Neuronal stem cell (in vitro differentiated cells): ENCODE measurements at regions not wholly inside any gene's neighbourhood (a gene's known extent, or its start where the extent isn't known, plus 50 kb on each side); places are given as distances from the start of the nearest gene placed in this dataset.
A peak's percentile ranks its signal among the peaks of the same experiment; 100 is the strongest.

Source experiments
- DNase-seq: peaks from one replicate; pipeline ENCODE4 v3.0.0-alpha.2; 2013; ENCODE audit warnings: low spot score
- H2AFZ ChIP-seq: one replicate; pipeline ENCODE4 v1.6.1; 2013; ENCODE audit warnings: mild to moderate bottlenecking, low read length, inconsistent platforms
- H2AK5ac ChIP-seq: 2 replicates; pipeline ENCODE4 v1.6.1; 2013; ENCODE audit warnings: low read depth, mild to moderate bottlenecking, inconsistent platforms, low read length, moderate library complexity, mixed read lengths
- H2BK120ac ChIP-seq: 2 replicates; pipeline ENCODE4 v1.6.1; 2013; ENCODE audit warnings: low read depth, mild to moderate bottlenecking, inconsistent platforms, low read length, moderate library complexity, mixed read lengths
- H2BK12ac ChIP-seq: one replicate; pipeline ENCODE4 v1.6.1; 2013; ENCODE audit warnings: low read length, inconsistent platforms
- H2BK15ac ChIP-seq: 2 replicates; pipeline ENCODE4 v1.6.1; 2013; ENCODE audit warnings: mild to moderate bottlenecking, low read length, inconsistent platforms, mixed read lengths
- H2BK5ac ChIP-seq: one replicate; pipeline ENCODE4 v1.6.1; 2013; ENCODE audit warnings: inconsistent platforms, mild to moderate bottlenecking, low read length, moderate library complexity
- H3K14ac ChIP-seq: one replicate; pipeline ENCODE4 v1.6.1; 2013; ENCODE audit warnings: low read length, inconsistent platforms
- H3K18ac ChIP-seq: 2 replicates; pipeline ENCODE4 v1.6.1; 2013; ENCODE audit warnings: low read length, inconsistent platforms
- H3K23ac ChIP-seq: 2 replicates; pipeline ENCODE4 v1.6.1; 2013; ENCODE audit warnings: low read depth, mild to moderate bottlenecking, mixed read lengths, low read length, inconsistent platforms; ENCODE audit not compliant: poor library complexity
- H3K27ac ChIP-seq: replicated peaks from 3 replicates; pipeline ENCODE4 v1.5.1; 2013; ENCODE audit warnings: low read length, inconsistent platforms
- H3K27me3 ChIP-seq, 3 experiments: 2 replicates each; pipeline ENCODE4 v1.6.1; 2013; ENCODE audit warnings: low read length in 3 of 3, mild to moderate bottlenecking in 2 of 3, inconsistent platforms in 1 of 3, low read depth in 1 of 3, mixed read lengths in 1 of 3, moderate library complexity in 1 of 3; ENCODE audit not compliant: control insufficient read depth in 3 of 3, insufficient read depth in 3 of 3
- H3K36me3 ChIP-seq, 2 donors: replicated peaks in 1 of 2; 2 replicates each; pipeline ENCODE4 v1.6.1; 2013; ENCODE audit warnings: low read length in 2 of 2; ENCODE audit not compliant: control insufficient read depth in 2 of 2, insufficient read depth in 2 of 2
- H3K4ac ChIP-seq: 2 replicates; pipeline ENCODE4 v1.6.1; 2013; ENCODE audit warnings: inconsistent platforms, mild to moderate bottlenecking, low read length, moderate library complexity
- H3K4me1 ChIP-seq, 2 donors: 1 replicate in 1 of 2; 2 replicates in 1 of 2; pipeline ENCODE4 v1.6.1; 2013; ENCODE audit warnings: low read length in 2 of 2, low read depth in 1 of 2; ENCODE audit not compliant: control insufficient read depth in 2 of 2, insufficient read depth in 1 of 2
- H3K4me2 ChIP-seq: one replicate; pipeline ENCODE4 v1.6.1; 2013; ENCODE audit warnings: mild to moderate bottlenecking, low read length, inconsistent platforms; ENCODE audit not compliant: insufficient read depth, poor library complexity, severe bottlenecking
- H3K4me3 ChIP-seq, 2 donors: 2 replicates each; pipeline ENCODE4 v1.5.1; 2013; ENCODE audit warnings: low read length in 2 of 2, mild to moderate bottlenecking in 2 of 2, inconsistent platforms in 1 of 2, moderate library complexity in 1 of 2
- H3K79me1 ChIP-seq: one replicate; pipeline ENCODE4 v1.6.1; 2013; ENCODE audit warnings: low read depth, mild to moderate bottlenecking, inconsistent platforms, low read length, moderate library complexity
- H3K9ac ChIP-seq: one replicate; pipeline ENCODE4 v1.6.1; 2013; ENCODE audit warnings: mild to moderate bottlenecking, low read depth, low read length, inconsistent platforms; ENCODE audit not compliant: poor library complexity
- H3K9me3 ChIP-seq, 2 donors: replicated peaks in 1 of 2; 2 replicates each; pipeline versions ENCODE3 to v1.6.1; 2013; ENCODE audit warnings: low read length in 2 of 2, mild to moderate bottlenecking in 2 of 2, inconsistent platforms in 1 of 2, low read depth in 1 of 2, mixed read lengths in 1 of 2, moderate library complexity in 1 of 2; ENCODE audit not compliant: control insufficient read depth in 2 of 2, insufficient read depth in 1 of 2
- H4K8ac ChIP-seq: one replicate; pipeline ENCODE4 v1.6.1; 2013; ENCODE audit warnings: low read depth, mild to moderate bottlenecking, inconsistent platforms, low read length, moderate library complexity
- H4K91ac ChIP-seq: one replicate; pipeline ENCODE4 v1.6.1; 2013; ENCODE audit warnings: low read length, low read depth, mild to moderate bottlenecking, inconsistent platforms; ENCODE audit not compliant: poor library complexity
- WGBS, 2 donors: extraction: QIAGEN DNeasy Blood & Tissue Kit; methylation state at CpG; one replicate each; pipeline ENCODE4 v1.1.7; 2013; ENCODE audit warnings: missing lambda C conversion rate in 2 of 2, mixed read lengths in 1 of 2; ENCODE audit not compliant: insufficient read length in 2 of 2, insufficient replicate concordance in 1 of 2; ENCODE audit errors: extremely low coverage in 2 of 2; 5-methylcytosine and 5-hydroxymethylcytosine counted together

- DNase-seq: no peak
- Histone ChIP-seq H3K9ac (no peak overlapping the region), H3K27ac (no peak overlapping the region), H4K8ac (no peak overlapping the region), H3K4me1 (peaks cover 0 to 2% of the 10 kb centered on the region in 2 donors), H2BK120ac (no peak overlapping the region), H3K9me3 (no peaks in the 10 kb centered on the region), H3K36me3 (no peaks in the 10 kb centered on the region), H2BK5ac (no peak overlapping the region), H3K18ac (no peak overlapping the region), H3K4me2 (no peak overlapping the region), H4K91ac (no peak overlapping the region), H3K27me3 (no peaks in the 10 kb centered on the region), H2AK5ac (no peak overlapping the region), H3K4ac (no peak overlapping the region), H3K79me1 (no peaks in the 10 kb centered on the region), H3K23ac (no peak overlapping the region), H3K4me3 (no peak overlapping the region), H3K14ac (no peak overlapping the region), H2BK12ac (no peak overlapping the region), H2BK15ac (no peak overlapping the region), H2AFZ (no peak overlapping the region)
- no CpG with 5 or more reads among the region's 1 CpG for WGBS, 2 donors
Observed at GRCh38 chr4:83758285-83758684, 222.4 kb downstream of the GPAT3 start.

GRCh38 chr4:83757121-83757621 is 221.3 kb downstream of the GPAT3 start:
- H3K14ac ChIP-seq: no peak overlapping the region
- H3K4me3 ChIP-seq: no peak overlapping the region
- no peak overlapping the region for H2BK120ac ChIP-seq
- no peak for DNase-seq
- peak overlapping the region; percentile 40 for H3K23ac ChIP-seq
- no peak overlapping the region for H3K27ac ChIP-seq
- H3K18ac ChIP-seq: no peak overlapping the region
- no peak overlapping the region for H2BK5ac ChIP-seq
- H3K4ac ChIP-seq: no peak overlapping the region
- peaks cover 0 to 2% of the 10 kb centered on the region in 2 donors for H3K4me1 ChIP-seq
- H3K27me3 ChIP-seq: no peaks in the 10 kb centered on the region
- no peak overlapping the region for H4K91ac ChIP-seq
- no peaks in the 10 kb centered on the region for H3K79me1 ChIP-seq
- no peak overlapping the region for H2AK5ac ChIP-seq
- H3K9ac ChIP-seq: no peak overlapping the region
- no peaks in the 10 kb centered on the region for H3K36me3 ChIP-seq
- H2BK12ac ChIP-seq: no peak overlapping the region
- H4K8ac ChIP-seq: peak overlapping the region; percentile 3
- no CpG with 5 or more reads among the region's 2 CpGs for WGBS, 2 donors
- H3K9me3 ChIP-seq: no peaks in the 10 kb centered on the region
- H2AFZ ChIP-seq: no peak overlapping the region
- H3K4me2 ChIP-seq: no peak overlapping the region
- H2BK15ac ChIP-seq: no peak overlapping the region

DNA sequence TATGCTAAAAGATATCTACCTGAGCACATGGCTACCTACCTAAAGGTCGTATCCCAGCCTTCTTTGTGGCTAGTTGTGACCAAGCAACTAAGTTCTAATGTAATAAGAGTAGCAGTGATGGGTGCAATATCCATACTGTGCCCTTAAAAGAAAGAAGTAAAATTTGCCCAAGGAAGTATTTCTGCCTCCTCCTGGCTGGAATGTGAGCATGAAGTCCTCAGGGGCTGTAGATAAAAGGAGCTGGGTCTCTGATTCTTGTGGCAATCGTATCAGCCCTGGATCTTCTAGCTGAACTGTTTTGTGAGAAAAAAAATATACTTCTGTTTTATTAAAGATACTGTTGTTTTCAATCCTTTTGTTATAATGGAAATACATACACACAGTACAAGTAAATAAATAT is 217.4 kb downstream of the GPAT3 start:
- no peak overlapping the region for H3K4me3 ChIP-seq
- H4K8ac ChIP-seq: no peak overlapping the region
- H2AFZ ChIP-seq: no peak overlapping the region
- no peak overlapping the region for H3K4me2 ChIP-seq
- H2BK5ac ChIP-seq: no peak overlapping the region
- no peak overlapping the region for H3K14ac ChIP-seq
- H2BK12ac ChIP-seq: no peak overlapping the region
- peaks cover 0 to 2% of the 10 kb centered on the region in 2 donors for H3K4me1 ChIP-seq
- H3K27ac ChIP-seq: no peak overlapping the region
- no peak overlapping the region for H4K91ac ChIP-seq
- H3K79me1 ChIP-seq: no peaks in the 10 kb centered on the region
- H3K9me3 ChIP-seq: no peaks in the 10 kb centered on the region
- no peak overlapping the region for H2AK5ac ChIP-seq
- H3K4ac ChIP-seq: no peak overlapping the region
- no CpG with 5 or more reads among the region's 2 CpGs for WGBS, 2 donors
- no peak for DNase-seq
- H3K9ac ChIP-seq: no peak overlapping the region
- H3K18ac ChIP-seq: no peak overlapping the region
- no peaks in the 10 kb centered on the region for H3K36me3 ChIP-seq
- no peak overlapping the region for H2BK120ac ChIP-seq
- no peaks in the 10 kb centered on the region for H3K27me3 ChIP-seq
- no peak overlapping the region for H3K23ac ChIP-seq
- H2BK15ac ChIP-seq: no peak overlapping the region

DNA sequence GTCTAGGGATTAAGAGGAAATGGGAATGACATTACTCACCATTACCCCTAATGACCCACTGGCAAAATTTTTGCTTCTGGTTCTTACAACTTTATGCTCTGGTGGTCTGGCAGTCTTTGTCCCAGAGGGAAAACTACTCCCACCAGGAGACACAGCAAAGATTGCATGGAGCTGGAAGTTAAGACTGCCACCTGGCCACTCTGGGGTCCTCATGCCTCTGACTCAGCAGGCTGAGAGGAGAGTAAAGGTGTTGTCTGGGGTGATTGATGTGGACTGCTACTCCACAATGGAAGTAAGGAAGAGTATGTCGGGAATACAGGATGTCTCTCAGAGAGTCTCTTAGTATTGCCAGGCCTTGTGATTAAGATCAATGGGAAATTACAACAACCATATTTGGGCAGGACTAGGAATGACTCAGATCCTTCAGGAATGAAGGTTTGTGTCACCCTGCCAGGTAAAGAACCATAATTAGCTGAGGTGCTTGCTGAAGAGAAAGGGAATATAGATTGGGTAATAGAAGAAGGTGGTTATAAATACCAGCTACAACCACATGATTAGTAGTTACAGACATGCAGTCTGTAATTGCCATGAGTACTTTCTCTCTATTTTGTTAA is 215.5 kb downstream of the GPAT3 start:
- H3K79me1 ChIP-seq: no peaks in the 10 kb centered on the region
- no peak overlapping the region for H3K9ac ChIP-seq
- H2AFZ ChIP-seq: no peak overlapping the region
- H2BK12ac ChIP-seq: no peak overlapping the region
- no peak overlapping the region for H2AK5ac ChIP-seq
- no peak overlapping the region for H3K14ac ChIP-seq
- no peaks in the 10 kb centered on the region for H3K9me3 ChIP-seq
- H4K91ac ChIP-seq: no peak overlapping the region
- H3K23ac ChIP-seq: no peak overlapping the region
- H3K4me1 ChIP-seq: no peaks in the 10 kb centered on the region
- no peak for DNase-seq
- no peaks in the 10 kb centered on the region for H3K36me3 ChIP-seq
- H3K27me3 ChIP-seq: no peaks in the 10 kb centered on the region
- WGBS, 2 donors: no CpG with 5 or more reads among the region's 1 CpG
- no peak overlapping the region for H3K4me3 ChIP-seq
- no peak overlapping the region for H2BK15ac ChIP-seq
- H3K4me2 ChIP-seq: no peak overlapping the region
- H3K27ac ChIP-seq: no peak overlapping the region
- no peak overlapping the region for H2BK5ac ChIP-seq
- H3K18ac ChIP-seq: no peak overlapping the region
- H4K8ac ChIP-seq: no peak overlapping the region
- no peak overlapping the region for H2BK120ac ChIP-seq
- H3K4ac ChIP-seq: no peak overlapping the region
